Gastrocnemius medialis (tissue), 4 donors: ENCODE measurements at regions not wholly inside any gene's neighbourhood (a gene's known extent, or its start where the extent isn't known, plus 50 kb on each side); places are given as distances from the start of the nearest gene placed in this dataset.

ENCODE experiments used
- POLR2A ChIP-seq, 2 donors: fragments of 450-650 bp; IDR thresholded peaks; one replicate each; pipeline ENCODE4 v1.6.1; 2017; ENCODE audit warnings: antibody characterized with exemption in 2 of 2, mild to moderate bottlenecking in 2 of 2, moderate library complexity in 2 of 2
- TF ChIP-seq, protein P1 (sequence below), 5 experiments: fragments of 450-650 bp in 3 of 5; fragments of 200-600 bp in 2 of 5; sonication (generic) in 2 of 5; IDR thresholded peaks in 4 of 5; conservative IDR thresholded peaks in 1 of 5; 1 replicate in 4 of 5; 2 replicates in 1 of 5; pipeline ENCODE4 v1.5.1; 2016 to 2019; ENCODE audit warnings: antibody characterized with exemption in 5 of 5, mild to moderate bottlenecking in 3 of 5, moderate library complexity in 3 of 5

DNA sequence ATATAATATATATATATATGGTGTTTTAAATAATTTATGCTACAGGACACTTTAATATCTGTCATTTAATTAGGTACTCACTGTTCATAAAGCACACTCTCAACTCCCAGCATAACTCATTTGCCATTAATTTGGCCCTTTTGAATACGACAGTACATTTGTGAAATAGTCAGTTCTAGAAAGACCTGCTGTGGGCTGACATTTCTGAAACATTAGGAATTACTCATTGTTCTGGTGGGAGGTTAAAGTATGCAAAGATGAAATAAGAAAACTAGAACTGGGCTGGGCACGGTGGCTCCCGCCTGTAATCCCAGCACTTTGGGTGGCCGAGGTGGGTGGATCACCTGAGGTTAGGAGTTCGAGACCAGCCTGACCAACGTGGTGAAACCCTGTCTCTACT is 497.5 kb downstream of the UTRN start:
- TF ChIP-seq, protein P1, sequence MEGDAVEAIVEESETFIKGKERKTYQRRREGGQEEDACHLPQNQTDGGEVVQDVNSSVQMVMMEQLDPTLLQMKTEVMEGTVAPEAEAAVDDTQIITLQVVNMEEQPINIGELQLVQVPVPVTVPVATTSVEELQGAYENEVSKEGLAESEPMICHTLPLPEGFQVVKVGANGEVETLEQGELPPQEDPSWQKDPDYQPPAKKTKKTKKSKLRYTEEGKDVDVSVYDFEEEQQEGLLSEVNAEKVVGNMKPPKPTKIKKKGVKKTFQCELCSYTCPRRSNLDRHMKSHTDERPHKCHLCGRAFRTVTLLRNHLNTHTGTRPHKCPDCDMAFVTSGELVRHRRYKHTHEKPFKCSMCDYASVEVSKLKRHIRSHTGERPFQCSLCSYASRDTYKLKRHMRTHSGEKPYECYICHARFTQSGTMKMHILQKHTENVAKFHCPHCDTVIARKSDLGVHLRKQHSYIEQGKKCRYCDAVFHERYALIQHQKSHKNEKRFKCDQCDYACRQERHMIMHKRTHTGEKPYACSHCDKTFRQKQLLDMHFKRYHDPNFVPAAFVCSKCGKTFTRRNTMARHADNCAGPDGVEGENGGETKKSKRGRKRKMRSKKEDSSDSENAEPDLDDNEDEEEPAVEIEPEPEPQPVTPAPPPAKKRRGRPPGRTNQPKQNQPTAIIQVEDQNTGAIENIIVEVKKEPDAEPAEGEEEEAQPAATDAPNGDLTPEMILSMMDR (IDR thresholded peaks at IDR 0.05 in 4 of 5, conservative IDR thresholded peaks at IDR 0.05 in 1 of 5): no peak
- TF ChIP-seq POLR2A (IDR thresholded peaks at IDR 0.05): no peak
